Pancreas (tissue), 10 donors: ENCODE measurements at regions not wholly inside any gene's neighbourhood (a gene's known extent, or its start where the extent isn't known, plus 50 kb on each side); places are given as distances from the start of the nearest gene placed in this dataset.

Source experiments
- ATAC-seq, 4 donors: fragments of 200-7000 bp; cut with Tn5 transposase; one replicate each; pipeline versions ENCODE4 v1.8.0 to v1.9.1; 2020; ENCODE audit warnings: mild to moderate bottlenecking in 4 of 4, moderate library complexity in 4 of 4
- DNase-seq, 6 donors: peaks; one replicate each; pipeline ENCODE4 v3.0.0-alpha.2; 2020
- FAIRE-seq: peaks from 2 replicates; lab custom pipeline; 2012; peaks lifted over from hg19 to GRCh38; lab: Jason Lieb, UNC
- H3K27ac ChIP-seq, 4 donors: fragments of 200-600 bp; sonication (generic); 1 replicate in 3 of 4; 2 replicates in 1 of 4; pipeline versions ENCODE4 v1.5.0 to v1.8.0; 2020
- H3K27me3 ChIP-seq, 4 donors: fragments of 200-600 bp; one replicate each; pipeline ENCODE4 v1.8.0; 2021
- H3K36me3 ChIP-seq, 3 donors: fragments of 200-600 bp; sonication (generic) in 1 of 3; one replicate each; pipeline versions ENCODE4 v1.5.0 to v1.8.0; 2020 to 2021
- H3K4me1 ChIP-seq, 3 donors: fragments of 200-600 bp; one replicate each; pipeline ENCODE4 v1.8.0; 2021
- H3K4me3 ChIP-seq, 4 donors: fragments of 200-600 bp; sonication (generic) in 2 of 4; one replicate each; pipeline versions ENCODE4 v1.5.0 to v1.8.0; 2020 to 2021
- H3K9me3 ChIP-seq, 4 donors: fragments of 200-600 bp; one replicate each; pipeline ENCODE4 v1.8.0; 2021
- WGBS, 2 donors: extraction: QIAGEN DNeasy Blood & Tissue Kit; methylation state at CpG; one replicate each; pipeline ENCODE4 v1.1.7; 2013; 5-methylcytosine and 5-hydroxymethylcytosine counted together
- intact Hi-C, 3 donors: fragments of 100-400 bp; cut with DNase I; formaldehyde crosslinking; loops; one replicate each; pipeline versions ENCODE4 v1.11.1 to v1.14.2; 2022
- TF ChIP-seq, protein P1 (sequence below), 4 donors: fragments of 200-600 bp; sonication (generic) in 3 of 4; IDR thresholded peaks; one replicate each; pipeline versions ENCODE4 v1.5.0 to v1.8.0; 2021; ENCODE audit warnings: antibody characterized with exemption in 4 of 4
- donor health status: healthy with polysubstance abuse.
- donor health status: DM: no; HTN: no; CAD: no; lungs with moderate emphysema.
- donor health status: DM: no; HTN: no; CAD: no.
- donor health status: control.
- donor health status: control.
- donor health status: Bipolar disorder and iron deficiency.
- donor health status: DM: yes; HTN: yes; CAD: no.
- donor health status: DM: no; HTN: no; CAD: no.
- donor health status: DM: no; HTN: no; CAD: no.
- donor health status: DM: yes; HTN: yes; CAD: no.

DNA sequence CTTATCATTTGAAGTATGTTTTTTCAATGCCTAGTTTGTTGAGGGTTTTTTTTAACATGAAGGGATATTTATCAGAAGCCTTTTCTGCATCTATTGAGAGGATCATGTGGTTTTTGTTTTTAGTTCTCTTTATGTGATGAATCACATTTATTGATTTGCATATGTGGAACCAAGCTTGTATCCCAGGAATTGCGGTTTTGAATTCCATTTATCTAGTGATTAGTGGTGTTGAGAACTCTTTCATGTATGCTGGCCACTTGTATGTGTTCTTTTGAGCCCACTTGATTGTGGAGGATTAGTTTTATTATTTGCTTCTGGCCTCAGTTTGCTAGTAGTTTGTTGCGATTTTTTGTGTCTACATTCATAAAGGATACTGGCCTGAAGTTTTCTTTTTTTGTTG lies 85.0 kb upstream of the CNKSR2 start:
- ATAC-seq (no peak), FAIRE-seq (no peak), DNase-seq (no peak)
- Histone ChIP-seq H3K36me3 (no peaks in the 10 kb centered on the region), H3K27ac (no peak overlapping the region), H3K4me3 (no peak overlapping the region), H3K9me3 (no peaks in the 10 kb centered on the region), H3K4me1 (no peaks in the 10 kb centered on the region), H3K27me3 (no peaks in the 10 kb centered on the region)
- WGBS, 2 donors: 36 to 52% methylated on average over 2 of the region's 2 CpGs
- TF ChIP-seq, protein P1, sequence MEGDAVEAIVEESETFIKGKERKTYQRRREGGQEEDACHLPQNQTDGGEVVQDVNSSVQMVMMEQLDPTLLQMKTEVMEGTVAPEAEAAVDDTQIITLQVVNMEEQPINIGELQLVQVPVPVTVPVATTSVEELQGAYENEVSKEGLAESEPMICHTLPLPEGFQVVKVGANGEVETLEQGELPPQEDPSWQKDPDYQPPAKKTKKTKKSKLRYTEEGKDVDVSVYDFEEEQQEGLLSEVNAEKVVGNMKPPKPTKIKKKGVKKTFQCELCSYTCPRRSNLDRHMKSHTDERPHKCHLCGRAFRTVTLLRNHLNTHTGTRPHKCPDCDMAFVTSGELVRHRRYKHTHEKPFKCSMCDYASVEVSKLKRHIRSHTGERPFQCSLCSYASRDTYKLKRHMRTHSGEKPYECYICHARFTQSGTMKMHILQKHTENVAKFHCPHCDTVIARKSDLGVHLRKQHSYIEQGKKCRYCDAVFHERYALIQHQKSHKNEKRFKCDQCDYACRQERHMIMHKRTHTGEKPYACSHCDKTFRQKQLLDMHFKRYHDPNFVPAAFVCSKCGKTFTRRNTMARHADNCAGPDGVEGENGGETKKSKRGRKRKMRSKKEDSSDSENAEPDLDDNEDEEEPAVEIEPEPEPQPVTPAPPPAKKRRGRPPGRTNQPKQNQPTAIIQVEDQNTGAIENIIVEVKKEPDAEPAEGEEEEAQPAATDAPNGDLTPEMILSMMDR (IDR thresholded peaks at IDR 0.05): no peak
- intact Hi-C loops: no loop called here

DNA sequence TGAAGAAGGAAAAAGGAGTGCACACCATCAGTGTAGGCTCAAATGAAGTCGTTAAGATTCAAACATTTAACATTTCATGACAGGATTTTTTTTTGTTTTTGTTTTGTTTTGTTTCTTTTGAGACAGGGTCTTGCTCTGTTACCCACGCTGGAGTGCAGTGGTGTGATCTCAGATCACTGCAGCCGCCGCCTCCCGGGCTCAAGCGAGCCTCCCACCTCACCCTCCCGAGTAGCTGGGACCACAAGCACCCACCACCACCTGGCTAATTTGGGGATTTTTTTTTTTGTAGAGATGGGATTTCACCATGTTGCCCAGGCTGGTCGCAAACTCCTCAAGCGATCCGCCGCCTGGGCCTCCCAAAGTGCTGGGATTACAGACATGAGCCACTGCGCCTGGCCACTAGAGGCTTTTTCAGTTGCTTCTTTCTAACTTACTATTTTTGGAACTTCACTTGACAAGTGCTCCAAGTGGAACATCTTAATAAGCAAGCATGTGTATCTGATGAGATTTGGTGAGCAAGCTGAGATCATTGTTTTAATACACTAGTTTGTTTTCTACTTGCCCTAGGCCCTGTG lies 78.9 kb upstream of the CNKSR2 start:
- H3K4me3 ChIP-seq: no peak overlapping the region
- intact Hi-C loops: no loop called here
- H3K9me3 ChIP-seq: no peaks in the 10 kb centered on the region
- no peaks in the 10 kb centered on the region for H3K36me3 ChIP-seq
- DNase-seq (no peak), FAIRE-seq (no peak), ATAC-seq (no peak)
- WGBS, 2 donors: 72 to 89% methylated on average over 12 of the region's 12 CpGs
- H3K4me1 ChIP-seq: no peaks in the 10 kb centered on the region
- TF ChIP-seq, protein P1 (IDR thresholded peaks at IDR 0.05): no peak
- H3K27me3 ChIP-seq: peaks cover 0 to 5% (median 0%) of the 10 kb centered on the region in 4 donors
- no peak overlapping the region for H3K27ac ChIP-seq

DNA sequence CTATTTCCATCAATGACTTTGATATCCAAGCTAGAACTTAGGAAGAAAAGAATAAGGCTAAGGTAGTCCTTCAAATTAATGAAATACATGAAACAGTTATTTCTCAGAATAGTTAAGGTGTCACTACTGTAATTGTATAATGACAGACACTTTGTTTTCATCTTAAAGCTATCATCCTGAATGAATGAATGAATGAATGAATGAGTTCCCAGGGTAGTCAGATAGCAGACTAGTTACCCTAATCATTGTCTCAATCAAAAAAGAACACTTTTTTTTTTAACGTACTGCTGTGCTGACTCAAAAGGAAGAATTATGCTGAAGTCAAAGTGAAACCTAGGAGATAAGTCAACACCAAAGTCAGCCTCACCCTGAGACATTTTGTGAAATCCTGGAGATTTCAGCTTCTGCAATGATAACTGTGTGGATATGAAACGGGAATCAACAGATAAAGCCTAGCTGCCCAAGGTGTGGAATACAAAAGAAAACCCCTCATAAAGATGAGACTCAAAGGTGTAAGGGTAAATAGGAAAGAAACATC lies 68.3 kb upstream of the CNKSR2 start:
- Histone ChIP-seq H3K36me3 (no peaks in the 10 kb centered on the region), H3K27ac (no peak overlapping the region), H3K4me3 (no peak overlapping the region), H3K27me3 (no peaks in the 10 kb centered on the region), H3K9me3 (no peaks in the 10 kb centered on the region), H3K4me1 (no peaks in the 10 kb centered on the region)
- WGBS, 2 donors: 46 to 49% methylated on average over 2 of the region's 2 CpGs
- ATAC-seq (no peak), FAIRE-seq (no peak), DNase-seq (no peak)
- TF ChIP-seq, protein P1 (IDR thresholded peaks at IDR 0.05): no peak
- intact Hi-C loops: no loop called here

DNA sequence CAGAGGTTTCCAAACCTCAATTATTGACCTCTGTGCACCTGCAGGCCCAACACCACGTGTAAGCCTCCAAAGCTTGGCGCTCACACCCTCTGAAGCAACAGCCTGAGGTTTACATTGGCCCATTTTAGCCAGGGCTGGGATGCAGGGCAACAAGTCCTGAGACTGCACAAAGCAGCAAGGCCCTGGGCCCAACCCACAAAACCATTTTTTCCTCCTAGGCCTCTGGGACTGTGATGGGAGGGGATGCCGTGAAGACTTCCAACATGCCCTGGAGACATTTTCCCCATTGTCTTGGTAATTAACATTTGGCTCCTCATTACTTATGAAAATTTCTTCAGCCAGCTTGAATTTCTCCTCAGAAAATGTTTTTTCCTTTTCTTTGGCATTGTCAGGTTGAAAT lies 54.9 kb upstream of the CNKSR2 start:
- 64 to 80% methylated on average over 3 of the region's 3 CpGs for WGBS, 2 donors
- no peaks in the 10 kb centered on the region for H3K4me1 ChIP-seq
- ATAC-seq (no peak), DNase-seq (no peak), FAIRE-seq (no peak)
- H3K27me3 ChIP-seq: no peaks in the 10 kb centered on the region
- no peaks in the 10 kb centered on the region for H3K9me3 ChIP-seq
- H3K27ac ChIP-seq: no peak overlapping the region
- H3K4me3 ChIP-seq: no peak overlapping the region
- H3K36me3 ChIP-seq: no peaks in the 10 kb centered on the region
- TF ChIP-seq, protein P1 (IDR thresholded peaks at IDR 0.05): no peak
- intact Hi-C loops: no loop called here
